ENCODE measurements at regions not wholly inside any gene's neighbourhood (a gene's known extent, or its start where the extent isn't known, plus 50 kb on each side); places are given as distances from the start of the nearest gene placed in this dataset.

- Histone ChIP-seq H3K4me2 (ENCODE audit: insufficient read depth, low read length, poor library complexity, severe bottlenecking) (no peak overlapping the region), H2BK15ac (ENCODE audit: low read length) (no peak overlapping the region), H4K91ac (ENCODE audit: low read depth, low read length, poor library complexity) (no peak overlapping the region)
These were observed 56.9 kb upstream of the RGS1 start for GRCh38 chr1:192518700-192519099.

GRCh38 chr1:192521734-192522133 lies 53.8 kb upstream of the RGS1 start:
- no peak overlapping the region for H2BK15ac ChIP-seq (ENCODE audit: low read length)
- H3K27ac ChIP-seq (replicated peaks; ENCODE audit: low read length) = no peak overlapping the region
- no peak overlapping the region for H2BK5ac ChIP-seq (ENCODE audit: low read length)
- H3K9ac ChIP-seq (ENCODE audit: low read depth, low read length, poor library complexity) = no peak overlapping the region
- H2AFZ ChIP-seq (ENCODE audit: low read length) = no peak overlapping the region
- WGBS, 2 donors (ENCODE audit: extremely low coverage in 2 of 2, insufficient read length in 2 of 2, insufficient replicate concordance in 1 of 2) = no CpG with 5 or more reads among the region's 1 CpG
- H3K14ac ChIP-seq (ENCODE audit: low read length) = no peak overlapping the region
- H2AK5ac ChIP-seq (ENCODE audit: low read depth, low read length) = no peak overlapping the region
- no peak overlapping the region for H2BK12ac ChIP-seq (ENCODE audit: low read length)
- no peak overlapping the region for H2BK120ac ChIP-seq (ENCODE audit: low read depth, low read length)
- no peak overlapping the region for H3K4ac ChIP-seq (ENCODE audit: low read length)
- no peak overlapping the region for H3K23ac ChIP-seq (ENCODE audit: low read depth, low read length, poor library complexity)
- no peaks in the 10 kb centered on the region for H3K36me3 ChIP-seq (replicated peaks in 1 of 2; ENCODE audit: control insufficient read depth in 2 of 2, insufficient read depth in 2 of 2, low read length in 2 of 2)
- no peak overlapping the region for H3K18ac ChIP-seq (ENCODE audit: low read length)
- no peaks in the 10 kb centered on the region for H3K27me3 ChIP-seq (ENCODE audit: control insufficient read depth in 3 of 3, insufficient read depth in 3 of 3, low read depth in 1 of 3, low read length in 3 of 3)
- no peaks in the 10 kb centered on the region for H3K79me1 ChIP-seq (ENCODE audit: low read depth, low read length)
- H4K8ac ChIP-seq (ENCODE audit: low read depth, low read length) = no peak overlapping the region
- H3K4me2 ChIP-seq (ENCODE audit: insufficient read depth, low read length, poor library complexity, severe bottlenecking) = no peak overlapping the region
- no peak for DNase-seq (ENCODE audit: low spot score)
- no peak overlapping the region for H3K4me3 ChIP-seq (ENCODE audit: low read length in 2 of 2)
- no peaks in the 10 kb centered on the region for H3K4me1 ChIP-seq (ENCODE audit: control insufficient read depth in 2 of 2, insufficient read depth in 1 of 2, low read depth in 1 of 2, low read length in 2 of 2)
- no peaks in the 10 kb centered on the region for H3K9me3 ChIP-seq (replicated peaks in 1 of 2; ENCODE audit: control insufficient read depth in 2 of 2, insufficient read depth in 1 of 2, low read depth in 1 of 2, low read length in 2 of 2)
- no peak overlapping the region for H4K91ac ChIP-seq (ENCODE audit: low read depth, low read length, poor library complexity)

More at GRCh38 chr1:192518700-192519099, 56.9 kb upstream of the RGS1 start:
- Histone ChIP-seq H2BK12ac (ENCODE audit: low read length) (no peak overlapping the region), H3K4me1 (ENCODE audit: control insufficient read depth in 2 of 2, insufficient read depth in 1 of 2, low read depth in 1 of 2, low read length in 2 of 2) (no peaks in the 10 kb centered on the region), H2BK120ac (ENCODE audit: low read depth, low read length) (no peak overlapping the region), H3K9ac (ENCODE audit: low read depth, low read length, poor library complexity) (no peak overlapping the region), H2AFZ (ENCODE audit: low read length) (no peak overlapping the region), H3K18ac (ENCODE audit: low read length) (no peak overlapping the region), H3K23ac (ENCODE audit: low read depth, low read length, poor library complexity) (no peak overlapping the region), H3K36me3 (replicated peaks in 1 of 2; ENCODE audit: control insufficient read depth in 2 of 2, insufficient read depth in 2 of 2, low read length in 2 of 2) (no peaks in the 10 kb centered on the region), H3K4ac (ENCODE audit: low read length) (no peak overlapping the region), H3K4me3 (ENCODE audit: low read length in 2 of 2) (no peak overlapping the region), H3K14ac (ENCODE audit: low read length) (no peak overlapping the region), H2AK5ac (ENCODE audit: low read depth, low read length) (no peak overlapping the region), H3K9me3 (replicated peaks in 1 of 2; ENCODE audit: control insufficient read depth in 2 of 2, insufficient read depth in 1 of 2, low read depth in 1 of 2, low read length in 2 of 2) (no peaks in the 10 kb centered on the region), H3K27ac (replicated peaks; ENCODE audit: low read length) (no peak overlapping the region), H4K8ac (ENCODE audit: low read depth, low read length) (no peak overlapping the region), H3K27me3 (ENCODE audit: control insufficient read depth in 3 of 3, insufficient read depth in 3 of 3, low read depth in 1 of 3, low read length in 3 of 3) (no peaks in the 10 kb centered on the region), H3K79me1 (ENCODE audit: low read depth, low read length) (no peaks in the 10 kb centered on the region), H2BK5ac (ENCODE audit: low read length) (no peak overlapping the region)
- no peak for DNase-seq (ENCODE audit: low spot score)

- H2BK12ac ChIP-seq (ENCODE audit: low read length) = no peak overlapping the region
- H3K27ac ChIP-seq (replicated peaks; ENCODE audit: low read length) = no peak overlapping the region
- H2AFZ ChIP-seq (ENCODE audit: low read length) = no peak overlapping the region
- H3K4me2 ChIP-seq (ENCODE audit: insufficient read depth, low read length, poor library complexity, severe bottlenecking) = no peak overlapping the region
- no peak overlapping the region for H4K91ac ChIP-seq (ENCODE audit: low read depth, low read length, poor library complexity)
- H3K9me3 ChIP-seq (replicated peaks in 1 of 2; ENCODE audit: control insufficient read depth in 2 of 2, insufficient read depth in 1 of 2, low read depth in 1 of 2, low read length in 2 of 2) = no peaks in the 10 kb centered on the region
- no peak overlapping the region for H2BK120ac ChIP-seq (ENCODE audit: low read depth, low read length)
- WGBS, 2 donors (ENCODE audit: extremely low coverage in 2 of 2, insufficient read length in 2 of 2, insufficient replicate concordance in 1 of 2) = no CpG with 5 or more reads among the region's 5 CpGs
- H3K14ac ChIP-seq (ENCODE audit: low read length) = no peak overlapping the region
- H3K9ac ChIP-seq (ENCODE audit: low read depth, low read length, poor library complexity) = no peak overlapping the region
- no peak overlapping the region for H2BK5ac ChIP-seq (ENCODE audit: low read length)
- no peaks in the 10 kb centered on the region for H3K4me1 ChIP-seq (ENCODE audit: control insufficient read depth in 2 of 2, insufficient read depth in 1 of 2, low read depth in 1 of 2, low read length in 2 of 2)
- H3K4ac ChIP-seq (ENCODE audit: low read length) = no peak overlapping the region
- H2BK15ac ChIP-seq (ENCODE audit: low read length) = no peak overlapping the region
- DNase-seq (ENCODE audit: low spot score) = no peak
- H4K8ac ChIP-seq (ENCODE audit: low read depth, low read length) = no peak overlapping the region
- no peaks in the 10 kb centered on the region for H3K79me1 ChIP-seq (ENCODE audit: low read depth, low read length)
- no peak overlapping the region for H2AK5ac ChIP-seq (ENCODE audit: low read depth, low read length)
- H3K27me3 ChIP-seq (ENCODE audit: control insufficient read depth in 3 of 3, insufficient read depth in 3 of 3, low read depth in 1 of 3, low read length in 3 of 3) = no peaks in the 10 kb centered on the region
- no peak overlapping the region for H3K4me3 ChIP-seq (ENCODE audit: low read length in 2 of 2)
- no peak overlapping the region for H3K23ac ChIP-seq (ENCODE audit: low read depth, low read length, poor library complexity)
- no peaks in the 10 kb centered on the region for H3K36me3 ChIP-seq (replicated peaks in 1 of 2; ENCODE audit: control insufficient read depth in 2 of 2, insufficient read depth in 2 of 2, low read length in 2 of 2)
- H3K18ac ChIP-seq (ENCODE audit: low read length) = no peak overlapping the region
These were observed 52.9 kb upstream of the RGS1 start for GRCh38 chr1:192522673-192523072.

GRCh38 chr1:192524223-192524622 lies 51.4 kb upstream of the RGS1 start:
- Histone ChIP-seq H3K79me1 (ENCODE audit: low read depth, low read length) (no peaks in the 10 kb centered on the region), H3K23ac (ENCODE audit: low read depth, low read length, poor library complexity) (no peak overlapping the region), H3K4me1 (ENCODE audit: control insufficient read depth in 2 of 2, insufficient read depth in 1 of 2, low read depth in 1 of 2, low read length in 2 of 2) (no peaks in the 10 kb centered on the region), H3K4me3 (ENCODE audit: low read length in 2 of 2) (no peak overlapping the region), H3K36me3 (replicated peaks in 1 of 2; ENCODE audit: control insufficient read depth in 2 of 2, insufficient read depth in 2 of 2, low read length in 2 of 2) (no peaks in the 10 kb centered on the region), H2BK5ac (ENCODE audit: low read length) (no peak overlapping the region), H4K8ac (ENCODE audit: low read depth, low read length) (no peak overlapping the region), H2BK15ac (ENCODE audit: low read length) (no peak overlapping the region), H4K91ac (ENCODE audit: low read depth, low read length, poor library complexity) (no peak overlapping the region), H2AFZ (ENCODE audit: low read length) (no peak overlapping the region), H3K4me2 (ENCODE audit: insufficient read depth, low read length, poor library complexity, severe bottlenecking) (no peak overlapping the region), H3K27me3 (ENCODE audit: control insufficient read depth in 3 of 3, insufficient read depth in 3 of 3, low read depth in 1 of 3, low read length in 3 of 3) (no peaks in the 10 kb centered on the region), H2AK5ac (ENCODE audit: low read depth, low read length) (no peak overlapping the region), H3K14ac (ENCODE audit: low read length) (no peak overlapping the region), H3K4ac (ENCODE audit: low read length) (no peak overlapping the region), H3K9me3 (replicated peaks in 1 of 2; ENCODE audit: control insufficient read depth in 2 of 2, insufficient read depth in 1 of 2, low read depth in 1 of 2, low read length in 2 of 2) (no peaks in the 10 kb centered on the region), H3K18ac (ENCODE audit: low read length) (no peak overlapping the region), H2BK120ac (ENCODE audit: low read depth, low read length) (no peak overlapping the region), H3K9ac (ENCODE audit: low read depth, low read length, poor library complexity) (no peak overlapping the region), H2BK12ac (ENCODE audit: low read length) (no peak overlapping the region), H3K27ac (replicated peaks; ENCODE audit: low read length) (no peak overlapping the region)
- DNase-seq (ENCODE audit: low spot score) = no peak
- WGBS, 2 donors (ENCODE audit: extremely low coverage in 2 of 2, insufficient read length in 2 of 2, insufficient replicate concordance in 1 of 2) = no CpG with 5 or more reads among the region's 1 CpG

Measured in neuronal stem cell (in vitro differentiated cells).